GM19455 (cell line): ENCODE measurements at regions not wholly inside any gene's neighbourhood (a gene's known extent, or its start where the extent isn't known, plus 50 kb on each side); places are given as distances from the start of the nearest gene placed in this dataset.

Source experiments
- ATAC-seq: cut with Tn5 transposase; IDR thresholded peaks from one replicate; pipeline ENCODE4 v1.9.1; 2021; ENCODE audit not compliant: unreplicated experiment

GRCh38 chr11:112797648-112798293, 163.4 kb upstream of the NCAM1 start:
- ATAC-seq = no peak

DNA sequence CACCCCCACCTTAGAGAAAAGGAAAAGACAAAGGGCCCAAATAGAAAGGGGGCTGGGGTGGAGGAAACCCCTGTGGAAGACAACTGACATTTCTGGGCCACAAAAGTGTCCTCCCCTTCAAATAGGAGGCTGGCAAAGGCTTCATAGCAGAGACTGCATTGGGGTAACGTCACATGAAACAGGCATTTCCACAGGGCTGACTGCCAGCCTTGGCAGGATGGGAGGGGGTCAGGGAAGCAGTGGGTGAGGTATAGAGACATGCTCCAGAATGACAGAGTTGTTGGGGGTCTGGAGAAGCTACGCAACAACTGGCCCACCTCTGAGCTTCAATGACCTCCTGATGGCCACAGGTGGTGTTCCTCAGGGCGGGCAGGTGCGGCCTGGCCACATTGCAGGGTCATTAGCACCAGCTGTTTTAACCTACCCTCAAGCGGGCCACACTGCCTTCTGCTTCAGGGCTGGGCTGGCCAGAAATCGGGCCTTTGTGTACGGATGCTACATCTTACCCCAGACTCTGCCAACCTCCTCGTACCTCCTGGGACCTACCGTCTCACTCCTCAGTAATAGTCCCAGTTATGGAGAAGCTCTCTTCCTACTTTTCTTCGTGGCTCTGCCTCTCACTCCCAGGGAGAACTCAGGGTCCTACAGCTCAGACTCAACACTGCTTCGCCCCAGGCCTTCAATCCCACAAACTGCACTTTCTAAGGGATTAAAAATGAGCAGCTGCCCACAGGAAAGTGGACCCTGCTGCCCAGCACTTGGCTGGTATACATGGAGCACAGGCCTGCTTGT, 160.0 kb upstream of the NCAM1 start:
- no peak for ATAC-seq

- ATAC-seq = no peak
These were observed 159.5 kb upstream of the NCAM1 start for GRCh38 chr11:112801817-112802088.

DNA sequence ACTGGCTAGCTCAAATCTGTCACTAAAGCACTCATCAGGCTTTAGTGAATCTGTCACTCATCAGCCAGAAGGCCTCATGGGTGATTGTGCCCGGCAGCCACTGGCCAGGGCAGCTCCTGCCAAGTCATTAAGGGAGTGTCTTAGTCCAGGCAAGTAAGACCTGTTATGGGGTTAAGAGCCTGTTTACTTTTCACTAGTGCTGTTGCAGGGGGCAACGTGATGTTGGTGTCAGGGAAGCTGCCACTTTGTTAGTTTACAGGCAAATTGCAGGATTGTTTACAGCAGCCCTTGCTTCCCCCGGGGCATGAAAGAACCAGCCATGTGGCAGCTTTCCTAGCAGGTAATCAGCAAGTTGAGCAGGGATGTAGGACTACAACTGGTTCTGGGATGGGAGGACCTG, 155.6 kb upstream of the NCAM1 start:
- ATAC-seq = no peak

DNA sequence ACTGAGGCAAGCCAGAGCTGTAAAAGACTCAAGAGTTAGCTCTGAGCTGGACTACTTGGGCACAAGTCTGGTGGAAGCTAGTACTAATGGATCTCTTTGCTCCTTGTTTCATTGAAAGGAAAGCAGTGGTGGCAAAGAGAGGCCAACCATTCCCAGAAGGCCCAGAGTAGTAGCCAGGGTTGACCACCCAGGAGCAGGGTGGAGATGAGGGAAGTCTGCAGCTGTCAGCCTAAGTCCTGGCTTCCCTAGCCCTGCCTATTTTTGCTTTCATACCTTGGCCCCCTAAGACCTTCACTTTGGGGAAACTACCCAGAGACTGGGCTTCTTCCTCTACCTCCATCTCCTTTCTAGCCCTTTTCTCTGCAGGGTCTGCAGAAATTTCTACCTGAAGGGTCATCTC, 155.0 kb upstream of the NCAM1 start:
- ATAC-seq = no peak

DNA sequence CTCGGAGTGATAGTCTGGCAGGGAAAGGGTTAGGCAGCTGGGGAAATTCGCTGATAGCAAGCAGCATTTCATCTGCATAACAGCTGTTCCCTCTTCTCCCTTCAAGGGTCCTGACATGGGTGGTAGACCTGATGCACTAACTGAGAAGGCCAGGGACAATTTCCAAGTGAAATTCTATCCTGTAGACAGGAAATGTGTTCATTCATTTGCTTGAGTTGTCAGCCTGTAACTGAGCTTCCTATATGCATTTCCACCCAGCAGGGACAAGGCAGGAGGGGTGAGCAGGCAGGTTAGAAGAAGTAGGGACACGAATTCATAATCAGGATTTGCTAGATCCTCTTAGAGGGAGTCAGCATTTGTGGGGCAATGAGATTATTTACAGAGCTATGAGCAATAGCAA, 154.3 kb upstream of the NCAM1 start:
- no peak for ATAC-seq

GRCh38 chr11:112809429-112809828, 151.8 kb upstream of the NCAM1 start:
- no peak for ATAC-seq

DNA sequence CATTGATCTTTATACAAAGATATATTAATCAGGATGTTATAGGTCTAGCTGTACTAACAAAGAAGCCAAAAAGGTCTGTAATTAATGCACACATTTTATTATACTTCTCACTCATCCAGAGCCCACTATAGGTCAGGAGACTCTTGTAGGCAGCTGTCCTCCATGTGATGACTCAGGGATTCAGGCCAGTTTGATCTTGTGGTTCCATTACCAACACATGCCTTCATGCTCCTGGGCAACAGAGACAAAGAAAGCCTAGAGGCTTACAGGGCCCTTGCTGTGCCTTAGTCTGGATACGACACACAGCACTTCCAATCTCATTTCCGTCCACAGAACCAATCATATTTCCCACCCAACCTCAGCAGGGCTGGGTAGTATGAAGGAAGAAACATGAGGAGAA, 150.3 kb upstream of the NCAM1 start:
- no peak for ATAC-seq

DNA sequence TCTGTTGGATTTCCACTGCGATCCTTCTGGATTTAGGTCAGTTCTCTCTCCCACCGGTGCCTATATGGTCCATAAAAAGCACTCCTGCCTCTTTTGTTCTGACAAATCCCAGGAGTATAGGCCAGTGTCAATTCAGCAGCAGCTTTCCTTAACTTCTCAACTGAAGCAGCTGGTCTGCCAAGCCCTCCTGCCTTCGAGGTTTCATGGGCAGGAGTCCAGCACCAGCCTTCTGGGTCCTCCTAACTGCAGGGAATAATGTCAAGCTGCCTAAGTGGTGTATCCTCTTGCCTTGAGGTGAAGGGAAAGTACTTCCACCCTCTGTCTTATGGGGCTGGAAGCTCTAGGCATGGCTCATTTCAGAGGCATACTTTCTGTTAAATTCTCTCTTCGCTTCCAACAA, 149.4 kb upstream of the NCAM1 start:
- ATAC-seq = no peak

- ATAC-seq = no peak
These were observed 148.5 kb upstream of the NCAM1 start for GRCh38 chr11:112812729-112813128.

- no peak for ATAC-seq
These were observed 147.1 kb upstream of the NCAM1 start for GRCh38 chr11:112814168-112814567.

DNA sequence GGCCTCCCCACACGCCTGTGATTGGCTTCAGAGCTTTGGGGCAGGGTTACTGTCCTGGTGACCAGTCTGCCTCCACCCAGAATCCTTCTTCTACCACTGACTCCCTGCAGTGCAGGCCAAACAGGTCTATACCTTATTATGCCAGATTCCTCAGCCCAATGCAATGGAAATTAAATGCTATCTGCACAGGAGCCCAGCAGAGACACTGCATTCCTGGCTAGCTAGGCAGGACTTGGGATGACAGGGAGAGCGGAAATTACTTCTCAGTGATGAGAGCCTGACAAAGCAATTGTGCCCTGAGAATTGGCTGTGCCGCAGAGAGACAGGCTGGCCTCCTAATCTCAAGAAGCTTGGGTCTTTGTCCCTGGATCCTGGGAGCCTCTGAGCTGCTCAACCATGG, 143.8 kb upstream of the NCAM1 start:
- ATAC-seq = no peak

DNA sequence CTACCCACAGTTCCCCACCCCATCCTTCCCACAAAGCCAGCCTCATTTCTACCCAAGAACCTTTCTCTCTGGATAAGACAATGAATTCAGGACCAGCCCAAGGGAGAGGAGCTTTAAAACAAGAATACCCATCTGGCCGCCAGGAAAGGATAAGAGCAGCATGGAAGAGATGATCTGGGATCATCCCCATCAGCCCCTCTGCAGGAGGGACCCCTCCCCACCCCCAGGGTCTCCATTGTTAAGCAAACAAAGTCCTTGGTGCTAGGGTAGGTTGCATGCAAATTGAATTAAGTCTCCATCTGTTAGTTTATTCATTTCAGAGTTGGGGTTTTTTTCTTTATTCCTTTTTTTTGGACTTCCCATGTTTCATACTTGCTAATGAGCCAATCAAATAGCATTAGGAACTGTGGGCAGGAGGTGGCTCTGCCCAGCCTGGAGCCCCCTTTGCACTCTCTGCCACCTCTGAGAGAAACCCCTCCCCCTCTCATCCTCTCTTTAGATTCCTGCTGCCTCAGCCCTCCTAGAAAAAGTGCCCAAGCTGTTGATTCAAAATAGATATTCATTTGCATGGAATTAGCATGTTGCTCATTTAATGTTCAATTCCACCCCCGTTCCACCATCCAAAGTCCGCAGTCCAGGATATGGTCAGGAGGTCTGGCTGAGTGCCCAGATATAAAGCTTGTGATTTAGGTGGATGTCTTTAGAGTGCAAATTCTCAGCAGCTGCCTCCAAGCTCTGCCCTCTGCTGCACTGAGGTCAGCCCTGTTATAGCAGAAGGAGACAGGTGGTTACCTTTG, 138.5 kb upstream of the NCAM1 start:
- no peak for ATAC-seq

DNA sequence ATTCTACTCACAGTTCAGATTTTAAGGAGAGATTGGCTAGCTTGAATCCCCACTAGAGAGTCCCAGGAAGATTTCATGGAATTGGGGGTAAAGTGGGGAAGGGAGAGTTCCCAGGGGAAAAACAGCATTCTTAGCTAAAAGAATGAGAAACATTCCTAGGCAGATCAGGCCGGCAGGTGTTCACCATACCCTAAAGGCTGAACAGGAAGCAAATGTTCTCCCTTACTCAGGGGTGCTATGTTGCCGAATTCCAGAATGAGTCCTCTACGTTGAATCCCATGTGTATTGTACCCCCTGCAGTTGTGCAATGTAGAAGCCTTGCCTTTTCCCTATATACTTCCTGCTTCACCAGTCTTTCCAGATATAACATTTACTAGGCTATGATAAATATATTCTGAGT, 135.2 kb upstream of the NCAM1 start:
- ATAC-seq = no peak

DNA sequence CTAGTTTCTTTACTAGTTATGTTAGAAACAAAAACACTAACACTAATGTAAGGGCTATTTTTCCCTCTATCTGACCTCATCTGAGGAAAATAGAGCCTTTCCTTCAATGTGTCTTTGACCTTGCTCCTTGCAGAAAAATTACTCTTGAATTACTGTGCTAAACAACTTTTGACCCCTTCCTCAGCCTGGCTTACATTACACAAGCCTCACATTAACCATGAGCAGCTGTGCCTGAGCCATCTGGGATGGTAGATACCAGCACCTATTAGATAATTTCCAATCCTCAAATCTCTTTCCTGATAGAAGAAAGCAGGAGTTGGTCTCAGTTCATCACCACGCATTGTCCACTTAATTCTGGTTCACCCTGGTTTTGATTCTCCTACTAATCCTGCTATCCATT, 134.4 kb upstream of the NCAM1 start:
- no peak for ATAC-seq

GRCh38 chr11:112828421-112828820, 132.8 kb upstream of the NCAM1 start:
- ATAC-seq = no peak

DNA sequence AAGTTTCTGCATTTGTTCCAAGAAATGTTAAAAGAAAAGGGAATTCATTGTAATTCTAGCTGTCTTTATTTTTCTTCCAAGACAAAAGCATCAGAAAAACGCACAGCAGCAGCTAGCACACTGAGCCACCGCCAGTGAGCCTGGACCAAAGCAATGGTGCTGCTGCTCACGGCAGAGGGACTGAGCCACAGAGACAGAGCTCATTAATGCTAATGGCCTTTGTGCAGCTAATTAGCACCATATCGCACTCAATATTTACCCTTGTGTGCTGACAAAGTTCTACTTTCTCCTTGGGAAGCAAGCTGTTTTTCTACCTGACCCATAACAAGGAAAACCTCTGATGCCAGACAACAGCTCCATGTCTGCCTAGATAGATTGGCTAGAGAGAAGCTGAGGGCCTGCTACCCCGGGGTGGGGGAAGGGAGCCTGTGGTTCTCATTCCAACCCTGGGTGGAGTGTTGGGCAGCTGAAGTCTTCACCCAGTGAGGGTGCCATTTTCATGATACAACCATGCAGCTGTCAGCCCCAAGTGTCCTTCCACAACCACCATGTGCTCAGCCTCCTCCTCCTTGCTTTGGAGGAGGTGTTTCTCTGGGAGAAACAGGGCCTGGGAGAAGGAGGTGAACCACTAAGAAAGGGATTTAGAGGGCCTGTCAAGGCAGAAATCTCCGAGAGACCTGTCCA, 131.1 kb upstream of the NCAM1 start:
- ATAC-seq = no peak

DNA sequence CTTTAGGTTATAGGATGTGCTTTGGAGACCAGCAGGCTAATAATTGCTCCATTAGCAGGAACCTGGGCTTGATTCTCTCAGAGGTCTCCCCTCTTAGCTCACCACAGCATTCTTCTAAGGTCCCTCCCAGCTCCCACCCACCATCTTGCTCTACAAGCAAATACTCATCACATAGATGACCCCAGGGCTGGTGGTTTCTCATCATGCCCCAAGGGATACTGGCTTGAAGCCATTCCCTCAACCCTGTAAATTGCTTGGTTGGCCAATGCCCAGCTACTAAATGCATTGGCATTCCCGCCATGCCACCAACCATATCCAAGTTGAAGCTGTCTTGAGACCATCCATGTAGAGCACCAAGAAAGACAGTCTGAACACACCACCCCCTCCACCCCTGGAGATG, 130.2 kb upstream of the NCAM1 start:
- ATAC-seq = no peak

DNA sequence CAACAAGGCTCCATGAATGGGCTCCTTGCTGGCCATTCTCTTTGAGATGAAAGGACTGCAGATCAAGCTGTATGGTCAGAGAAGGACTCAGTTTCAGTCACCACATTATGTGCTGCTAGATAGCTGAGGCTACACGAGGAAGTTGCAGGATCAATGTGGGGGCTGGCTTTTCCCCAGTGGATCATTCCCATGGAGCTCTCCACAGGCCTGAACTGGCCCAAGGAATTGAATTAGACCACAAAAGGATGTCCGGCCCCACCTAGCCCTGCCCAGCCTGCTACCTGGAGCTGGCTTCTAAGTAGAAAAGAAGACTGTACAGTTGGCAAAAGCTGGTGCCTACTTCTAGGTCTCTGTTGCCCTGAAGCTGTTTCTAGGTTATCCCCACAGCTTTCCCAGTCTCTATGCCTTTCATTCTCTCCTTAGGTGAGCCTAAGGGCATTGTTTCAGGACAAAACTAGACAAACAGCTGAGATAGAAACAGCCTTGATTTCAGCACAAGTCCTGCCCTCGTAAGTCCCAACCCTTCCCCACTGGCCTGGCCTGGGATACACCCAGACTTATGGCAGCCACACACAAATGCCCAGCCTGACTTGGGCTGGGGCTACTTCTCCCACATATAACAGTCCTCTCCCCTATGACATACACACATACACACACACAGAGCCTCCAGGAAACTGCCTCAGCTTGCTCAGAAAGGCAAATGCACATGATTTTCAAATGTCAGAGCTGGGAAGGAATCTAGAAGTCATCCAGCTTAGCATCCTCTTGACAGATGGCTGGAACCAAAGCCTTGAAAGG, 129.1 kb upstream of the NCAM1 start:
- no peak for ATAC-seq

DNA sequence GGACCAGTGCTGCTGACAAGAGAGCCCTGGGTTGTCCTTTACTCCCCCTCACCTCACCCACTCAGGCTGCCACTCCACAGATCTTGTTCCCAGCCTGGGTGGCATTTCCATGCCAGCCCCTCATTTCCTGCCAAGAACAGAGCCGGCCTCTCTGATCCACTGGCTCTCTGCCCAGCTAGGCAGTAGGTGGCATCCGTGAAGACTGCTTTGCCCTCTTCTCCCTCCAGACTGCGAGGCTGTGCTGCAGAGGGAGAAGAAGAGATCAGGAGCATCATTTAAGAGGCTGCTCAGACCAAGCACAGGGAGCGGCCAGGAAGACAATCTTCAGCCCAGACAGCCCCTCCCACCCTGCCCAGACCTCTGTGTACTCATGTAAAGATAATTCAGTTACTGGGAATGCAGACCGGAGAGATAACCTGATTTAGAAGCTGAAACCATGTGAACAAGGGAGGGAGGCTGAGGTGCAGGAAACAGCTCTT, 126.9 kb upstream of the NCAM1 start:
- ATAC-seq = no peak
